PC-3 (cell line): ENCODE measurements at regions not wholly inside any gene's neighbourhood (a gene's known extent, or its start where the extent isn't known, plus 50 kb on each side); places are given as distances from the start of the nearest gene placed in this dataset.

Experiments used
- ATAC-seq: fragments of 200-7000 bp; cut with Tn5 transposase; 2 replicates; pipeline ENCODE4 v1.9.1; 2020; ENCODE audit warnings: mild to moderate bottlenecking, moderate library complexity
- BruUV-seq: library from RNA; stranded (reverse); fragments of 400-500 nt; replicated peaks from 2 replicates; lab custom pipeline; 2021; lab: Mats Ljungman, UMichigan
- CTCF ChIA-PET: fragments of 300-600 bp; sonication (Branson Sonifier 250); formaldehyde crosslinking; loops from one replicate; lab custom pipeline; 2022; ENCODE audit warnings: antibody characterized with exemption; lab: Charles Lee
- POLR2A ChIA-PET: fragments of 300-600 bp; sonication (Branson Sonifier 250); formaldehyde crosslinking; loops from one replicate; lab custom pipeline; 2022; ENCODE audit warnings: antibody characterized with exemption; ENCODE audit not compliant: unreplicated experiment; lab: Charles Lee
- DNase-seq: peaks from one replicate; pipeline ENCODE4 v3.0.0-alpha.2; 2015
- H2AFZ ChIP-seq: fragments of 300-600 bp; sonication (generic); 2 replicates; pipeline ENCODE4 v1.6.0; 2016; ENCODE audit warnings: antibody characterized with exemption, low read length
- H3F3A ChIP-seq: fragments of 300-600 bp; sonication (generic); one replicate; pipeline ENCODE4 v1.6.0; 2017; ENCODE audit warnings: antibody characterized with exemption, low read length, control low read depth, mild to moderate bottlenecking; ENCODE audit not compliant: unreplicated experiment
- H3K27ac ChIP-seq: fragments of 300-600 bp; sonication (generic); 2 replicates; pipeline ENCODE4 v1.5.1; 2016; ENCODE audit warnings: mild to moderate bottlenecking, low read length
- H3K27me3 ChIP-seq: fragments of 300-600 bp; sonication (generic); 2 replicates; pipeline ENCODE4 v1.6.1; 2016; ENCODE audit warnings: low read length, mixed read lengths
- H3K36me3 ChIP-seq: fragments of 300-600 bp; sonication (generic); 2 replicates; pipeline ENCODE4 v1.6.1; 2016; ENCODE audit warnings: low read depth, mixed run types, low read length, mixed read lengths
- H3K4me1 ChIP-seq: fragments of 300-600 bp; sonication (generic); 2 replicates; pipeline ENCODE4 v1.5.1; 2016; ENCODE audit warnings: low read length; ENCODE audit not compliant: insufficient read depth
- H3K4me2 ChIP-seq: fragments of 300-600 bp; sonication (generic); 2 replicates; pipeline ENCODE4 v1.6.0; 2016; ENCODE audit warnings: low read length
- H3K4me3 ChIP-seq: fragments of 300-600 bp; sonication (generic); 2 replicates; pipeline ENCODE4 v1.5.1; 2016; ENCODE audit warnings: mild to moderate bottlenecking, low read length, mixed read lengths
- H3K79me2 ChIP-seq: fragments of 300-600 bp; sonication (generic); 2 replicates; pipeline ENCODE4 v1.6.1; 2017; ENCODE audit warnings: low read length, mixed read lengths
- H3K9ac ChIP-seq: fragments of 300-600 bp; sonication (generic); 2 replicates; pipeline ENCODE4 v1.6.0; 2016; ENCODE audit warnings: mild to moderate bottlenecking, low read length
- H3K9me2 ChIP-seq: fragments of 300-600 bp; sonication (generic); replicated peaks from 2 replicates; pipeline ENCODE4 v1.6.1; 2016; ENCODE audit warnings: mixed run types, low read length, mixed read lengths
- H3K9me3 ChIP-seq: fragments of 300-600 bp; sonication (generic); 2 replicates; pipeline ENCODE4 v1.6.1; 2016; ENCODE audit warnings: low read length, mixed read lengths
- H4K20me1 ChIP-seq: fragments of 300-600 bp; sonication (generic); 2 replicates; pipeline ENCODE4 v1.6.1; 2016; ENCODE audit warnings: low read length, mixed read lengths
- EZH2 ChIP-seq: fragments of 300-600 bp; sonication (generic); IDR thresholded peaks from one replicate; pipeline ENCODE4 v1.6.1; 2017; ENCODE audit warnings: antibody characterized with exemption, mild to moderate bottlenecking, low read length; ENCODE audit not compliant: unreplicated experiment
- EZH2phosphoT487 ChIP-seq: fragments of 300-600 bp; sonication (generic); IDR thresholded peaks from 2 replicates; pipeline ENCODE4 v1.6.1; 2018; ENCODE audit warnings: mild to moderate bottlenecking, antibody characterized with exemption, low read length, borderline replicate concordance
- intact Hi-C: fragments of 100-400 bp; cut with micrococcal nuclease; formaldehyde crosslinking; loops from 2 replicates; pipeline ENCODE4 v1.9.0; 2023
- TF ChIP-seq, protein P1 (sequence below): fragments of 300-600 bp; sonication (generic); conservative IDR thresholded peaks from 2 replicates; pipeline ENCODE4 v1.5.1; 2017; ENCODE audit warnings: antibody characterized with exemption, low read depth, mild to moderate bottlenecking, low read length

DNA sequence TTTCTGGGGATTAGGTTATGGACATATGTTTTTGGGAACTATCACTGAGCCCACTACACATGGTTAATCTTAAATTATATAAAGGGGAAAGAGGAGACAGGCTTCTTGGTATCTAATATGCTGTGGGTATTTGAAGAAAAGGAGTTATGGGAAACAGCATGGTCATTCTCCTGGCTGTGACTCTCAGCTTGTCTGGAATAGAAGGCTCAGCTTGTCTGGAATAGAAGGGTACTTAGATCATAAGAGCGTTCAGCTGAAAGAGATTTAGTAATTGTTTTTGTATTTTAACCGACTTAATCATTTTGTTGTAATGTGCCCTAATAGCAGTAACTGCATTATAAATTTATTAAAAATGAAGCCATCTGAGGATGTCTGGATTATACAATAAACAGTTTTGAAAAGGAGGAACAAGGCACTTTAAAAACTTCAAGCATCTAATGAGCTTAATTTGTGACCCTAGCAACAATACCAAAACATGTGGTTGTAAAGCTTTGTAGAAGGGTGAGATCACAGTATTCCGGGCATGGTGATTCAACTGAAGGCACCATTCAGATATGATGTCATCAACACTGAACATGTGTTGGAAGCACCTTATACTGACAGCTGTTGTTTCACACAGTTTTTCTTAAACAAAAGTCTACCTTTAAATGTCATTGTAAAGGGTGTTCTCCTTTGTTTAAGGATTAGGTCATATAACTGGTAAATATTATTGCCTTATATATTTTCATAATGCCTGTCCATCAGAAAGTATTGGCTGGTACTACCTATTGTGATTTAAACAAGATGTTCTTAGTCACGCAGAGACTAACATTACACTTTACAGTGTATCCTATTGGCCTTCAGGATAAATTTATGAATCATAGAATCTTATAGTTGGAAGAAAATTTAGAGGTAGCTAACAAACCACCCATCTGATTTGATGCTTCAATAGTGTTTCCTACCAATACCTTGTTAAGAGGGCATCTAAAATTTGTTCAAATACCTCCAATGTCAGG, 2174.1 kb upstream of the WWC1 start:
- Histone ChIP-seq H4K20me1 (no peaks in the 10 kb centered on the region), H3K9me2 (no peaks in the 10 kb centered on the region), H3K27ac (no peak overlapping the region), H3K9me3 (no peaks in the 10 kb centered on the region), H3K4me3 (no peak overlapping the region), H3K9ac (no peak overlapping the region), H2AFZ (no peak overlapping the region), H3K79me2 (no peaks in the 10 kb centered on the region), H3K4me2 (no peak overlapping the region), H3K36me3 (no peaks in the 10 kb centered on the region), H3F3A (no peaks in the 10 kb centered on the region), H3K4me1 (no peaks in the 10 kb centered on the region), H3K27me3 (no peaks in the 10 kb centered on the region)
- BruUV-seq: no TSS peak
- TF ChIP-seq EZH2 (no peak), EZH2phosphoT487 (no peak)
- TF ChIP-seq, protein P1, sequence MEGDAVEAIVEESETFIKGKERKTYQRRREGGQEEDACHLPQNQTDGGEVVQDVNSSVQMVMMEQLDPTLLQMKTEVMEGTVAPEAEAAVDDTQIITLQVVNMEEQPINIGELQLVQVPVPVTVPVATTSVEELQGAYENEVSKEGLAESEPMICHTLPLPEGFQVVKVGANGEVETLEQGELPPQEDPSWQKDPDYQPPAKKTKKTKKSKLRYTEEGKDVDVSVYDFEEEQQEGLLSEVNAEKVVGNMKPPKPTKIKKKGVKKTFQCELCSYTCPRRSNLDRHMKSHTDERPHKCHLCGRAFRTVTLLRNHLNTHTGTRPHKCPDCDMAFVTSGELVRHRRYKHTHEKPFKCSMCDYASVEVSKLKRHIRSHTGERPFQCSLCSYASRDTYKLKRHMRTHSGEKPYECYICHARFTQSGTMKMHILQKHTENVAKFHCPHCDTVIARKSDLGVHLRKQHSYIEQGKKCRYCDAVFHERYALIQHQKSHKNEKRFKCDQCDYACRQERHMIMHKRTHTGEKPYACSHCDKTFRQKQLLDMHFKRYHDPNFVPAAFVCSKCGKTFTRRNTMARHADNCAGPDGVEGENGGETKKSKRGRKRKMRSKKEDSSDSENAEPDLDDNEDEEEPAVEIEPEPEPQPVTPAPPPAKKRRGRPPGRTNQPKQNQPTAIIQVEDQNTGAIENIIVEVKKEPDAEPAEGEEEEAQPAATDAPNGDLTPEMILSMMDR: no peak
- ChIA-PET POLR2A (no interaction called here), CTCF (no interaction called here)
- no peak for ATAC-seq
- intact Hi-C loops: no loop called here
- no peak for DNase-seq

DNA sequence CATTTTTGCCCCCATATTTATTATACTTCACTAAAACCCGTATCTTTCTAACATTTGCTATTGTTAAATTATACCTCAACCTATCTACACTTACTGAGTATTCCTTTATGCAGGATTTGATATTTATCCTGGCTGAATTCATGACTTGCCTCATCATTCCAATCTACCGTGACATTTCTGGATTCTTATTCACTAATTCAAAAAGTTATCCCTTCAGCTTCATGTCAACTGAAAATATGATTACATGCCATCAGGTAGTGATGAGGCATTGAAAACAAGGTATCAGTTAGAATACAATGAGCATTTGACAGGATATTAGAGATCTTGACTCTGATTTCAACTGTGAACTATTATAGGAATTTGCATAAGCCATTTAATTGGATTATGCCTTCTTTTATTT, 2171.9 kb upstream of the WWC1 start:
- H3F3A ChIP-seq: no peaks in the 10 kb centered on the region
- DNase-seq (no peak), ATAC-seq (no peak)
- no peak overlapping the region for H3K27ac ChIP-seq
- no peaks in the 10 kb centered on the region for H3K79me2 ChIP-seq
- no peak for TF ChIP-seq EZH2phosphoT487
- TF ChIP-seq EZH2: no peak
- TF ChIP-seq, protein P1: no peak
- intact Hi-C loops: no loop called here
- H3K4me2 ChIP-seq: no peak overlapping the region
- H3K9me2 ChIP-seq: no peaks in the 10 kb centered on the region
- no TSS peak for BruUV-seq
- H2AFZ ChIP-seq: no peak overlapping the region
- no peak overlapping the region for H3K9ac ChIP-seq
- ChIA-PET CTCF (no interaction called here), POLR2A (no interaction called here)
- no peaks in the 10 kb centered on the region for H3K36me3 ChIP-seq
- no peaks in the 10 kb centered on the region for H4K20me1 ChIP-seq
- no peak overlapping the region for H3K4me3 ChIP-seq
- no peaks in the 10 kb centered on the region for H3K27me3 ChIP-seq
- H3K9me3 ChIP-seq: no peaks in the 10 kb centered on the region
- H3K4me1 ChIP-seq: no peaks in the 10 kb centered on the region

DNA sequence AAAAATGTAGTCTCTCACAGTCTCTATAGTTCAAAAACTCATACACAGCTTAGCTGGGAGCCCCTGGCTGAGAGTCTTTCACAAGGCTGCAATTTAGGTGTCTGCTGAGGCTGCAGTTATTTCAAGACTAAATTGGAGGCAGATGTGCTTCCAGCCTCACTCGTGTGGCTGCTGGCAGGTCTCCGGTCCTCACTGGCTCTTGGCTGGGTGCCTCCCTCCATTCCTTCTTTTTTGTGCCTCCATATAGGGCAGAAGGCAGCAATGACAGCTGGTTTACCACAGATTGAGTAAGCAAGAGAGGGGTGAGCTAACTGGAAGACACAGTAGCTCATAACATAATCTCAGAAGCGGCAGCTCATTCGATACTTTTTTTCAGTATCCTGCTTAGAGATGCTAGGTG, 2167.7 kb upstream of the WWC1 start:
- no peak overlapping the region for H3K27ac ChIP-seq
- no peaks in the 10 kb centered on the region for H3K9me2 ChIP-seq
- TF ChIP-seq, protein P1: no peak
- no peak for TF ChIP-seq EZH2
- no peak for TF ChIP-seq EZH2phosphoT487
- H3K4me3 ChIP-seq: no peak overlapping the region
- ATAC-seq (no peak), DNase-seq (no peak)
- no peak overlapping the region for H3K4me2 ChIP-seq
- CTCF ChIA-PET: no interaction called here
- no TSS peak for BruUV-seq
- no peak overlapping the region for H3K9ac ChIP-seq
- no peaks in the 10 kb centered on the region for H3K79me2 ChIP-seq
- intact Hi-C loops: no loop called here
- H4K20me1 ChIP-seq: no peaks in the 10 kb centered on the region
- no peak overlapping the region for H2AFZ ChIP-seq
- no peaks in the 10 kb centered on the region for H3K36me3 ChIP-seq
- no peaks in the 10 kb centered on the region for H3K4me1 ChIP-seq
- POLR2A ChIA-PET: no interaction called here
- no peaks in the 10 kb centered on the region for H3F3A ChIP-seq
- H3K9me3 ChIP-seq: no peaks in the 10 kb centered on the region
- H3K27me3 ChIP-seq: no peaks in the 10 kb centered on the region
